GM21526 (cell line): ENCODE measurements at regions not wholly inside any gene's neighbourhood (a gene's known extent, or its start where the extent isn't known, plus 50 kb on each side); places are given as distances from the start of the nearest gene placed in this dataset.
"Not testable (repeated sequence)": the region's sequence is repeated elsewhere in the genome, so short reads cannot be mapped to it uniquely, and the experiment has no call there.

Experiments used
- ATAC-seq: cut with Tn5 transposase; IDR thresholded peaks from one replicate; pipeline ENCODE4 v1.9.1; 2021; ENCODE audit warnings: moderate library complexity; ENCODE audit not compliant: unreplicated experiment, low FRiP score

DNA sequence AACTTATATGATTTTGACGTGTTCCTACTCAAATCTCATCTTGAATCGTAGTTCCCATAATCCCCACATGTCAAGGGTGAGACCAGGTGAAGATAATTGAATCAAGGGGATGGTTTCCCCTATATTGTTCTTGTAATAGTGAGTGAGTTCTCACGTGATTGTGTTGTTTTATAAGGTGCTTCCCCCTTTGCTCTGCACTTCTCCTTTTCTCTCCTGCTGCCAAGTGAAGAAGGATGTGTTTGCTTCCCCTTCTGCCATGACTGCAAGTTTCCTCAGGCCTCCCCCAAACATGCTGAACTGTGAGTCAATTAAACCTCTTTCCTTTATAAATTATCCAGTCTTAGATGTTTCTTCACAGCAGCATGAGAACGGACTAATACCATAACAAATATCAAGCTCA, 83.2 kb downstream of the MANEA start:
- ATAC-seq = no peak

DNA sequence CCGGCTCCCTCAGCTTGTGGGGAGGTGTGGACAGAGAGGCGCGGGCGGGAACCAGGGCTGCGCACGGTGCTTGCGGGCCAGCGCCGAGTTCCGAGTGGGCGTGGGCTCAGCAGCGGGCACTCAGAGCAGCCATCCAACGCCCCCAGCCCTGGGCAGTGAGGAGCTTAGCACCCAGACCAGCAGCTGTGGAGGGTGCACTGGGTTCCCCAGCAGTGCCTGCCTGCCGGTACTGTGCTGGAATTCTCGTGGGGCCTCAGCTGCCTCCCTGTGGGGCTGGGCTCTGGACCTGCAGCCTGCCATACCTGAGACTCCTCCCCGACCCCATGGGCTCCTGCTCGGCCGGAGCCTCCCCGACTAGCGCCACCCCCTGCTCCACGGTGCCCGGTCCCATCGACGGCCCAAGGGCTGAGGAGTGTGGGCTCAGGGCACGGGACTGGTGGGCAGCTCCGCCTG, 92.7 kb downstream of the MANEA start:
- no peak for ATAC-seq

DNA sequence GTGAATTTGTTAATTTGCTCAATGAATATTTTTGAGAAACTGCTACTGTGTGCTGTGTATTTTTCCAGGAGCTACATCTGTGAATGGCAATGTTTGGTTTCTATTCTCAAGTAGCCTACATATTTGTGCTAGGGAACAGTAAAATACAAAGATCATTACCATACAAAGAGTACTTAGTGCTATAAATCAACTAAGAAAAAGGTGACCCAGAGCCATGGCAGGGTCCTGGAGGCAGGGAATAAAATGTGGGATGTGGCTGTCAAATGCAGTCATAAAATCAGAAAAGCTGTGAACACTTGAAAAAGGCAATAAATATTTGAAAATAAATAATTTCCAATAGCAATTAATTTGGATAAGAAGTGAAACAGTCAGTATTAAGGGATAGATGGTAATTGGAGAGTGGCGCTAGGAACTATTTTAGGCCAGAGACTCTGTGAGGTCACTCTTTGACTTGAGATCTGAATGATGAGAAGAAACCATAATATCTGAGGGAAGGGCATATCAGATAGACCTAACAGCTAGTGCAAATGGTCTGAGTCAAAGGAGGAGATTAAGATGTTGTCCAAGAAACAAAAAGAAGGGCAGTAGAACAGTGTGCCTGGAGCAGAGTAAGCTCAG, 98.8 kb downstream of the MANEA start:
- no peak for ATAC-seq

DNA sequence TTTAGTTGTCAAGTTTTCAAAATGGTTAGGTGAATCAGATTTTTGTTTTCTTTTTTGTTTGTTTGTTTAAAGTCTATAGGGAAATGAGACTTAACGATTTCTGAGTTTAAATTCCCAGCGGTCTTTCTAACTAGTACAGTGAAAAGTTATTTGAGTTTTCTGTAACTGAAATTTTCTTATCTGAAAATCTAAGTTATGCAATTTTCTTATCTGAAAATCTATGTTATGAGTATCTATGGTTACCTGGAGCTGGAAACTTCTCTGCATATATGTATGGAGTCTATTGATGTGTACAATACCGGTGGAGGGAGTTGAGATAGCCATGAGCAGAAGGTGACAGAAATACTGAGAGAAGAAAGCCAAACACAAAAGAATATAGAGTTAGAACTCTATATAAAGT, 102.6 kb downstream of the MANEA start:
- no peak for ATAC-seq

DNA sequence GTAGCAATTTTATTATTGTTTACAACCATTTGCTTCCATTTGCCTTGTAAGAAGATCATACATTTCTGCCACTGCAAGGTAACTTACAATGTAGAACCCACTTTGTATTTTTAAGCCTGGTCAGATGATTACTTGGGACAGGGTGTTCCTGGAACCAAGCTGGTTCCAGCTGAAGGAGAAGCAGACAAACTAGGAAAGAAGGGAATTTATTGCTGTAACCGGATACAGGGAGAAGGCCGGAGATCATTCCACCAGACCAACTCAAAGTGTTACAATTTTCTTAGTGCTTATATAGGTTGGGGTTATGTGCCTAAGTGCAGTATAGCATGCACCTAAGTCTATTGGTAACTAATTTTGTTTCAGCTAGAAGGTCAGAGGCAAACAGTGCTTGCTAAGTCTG, 104.4 kb downstream of the MANEA start:
- ATAC-seq = no peak

DNA sequence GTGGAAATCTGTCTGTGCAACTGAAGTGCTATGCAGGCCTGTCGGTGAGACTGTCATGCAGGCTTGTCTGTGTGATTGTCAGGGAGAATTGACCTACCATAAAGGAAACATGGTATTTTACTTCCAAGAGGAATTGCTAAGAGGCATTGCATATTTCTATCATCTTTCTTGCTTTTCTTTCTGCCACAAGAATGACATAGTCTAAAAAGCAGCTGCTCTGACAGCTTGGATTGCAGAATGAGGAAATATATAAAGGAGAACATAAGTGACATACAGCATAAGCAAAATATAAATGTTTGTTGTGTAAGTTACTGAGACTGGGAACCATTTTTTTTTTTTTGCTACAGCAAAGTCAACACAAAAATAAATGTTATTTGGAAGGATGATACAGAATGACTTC, 105.1 kb downstream of the MANEA start:
- no peak for ATAC-seq

DNA sequence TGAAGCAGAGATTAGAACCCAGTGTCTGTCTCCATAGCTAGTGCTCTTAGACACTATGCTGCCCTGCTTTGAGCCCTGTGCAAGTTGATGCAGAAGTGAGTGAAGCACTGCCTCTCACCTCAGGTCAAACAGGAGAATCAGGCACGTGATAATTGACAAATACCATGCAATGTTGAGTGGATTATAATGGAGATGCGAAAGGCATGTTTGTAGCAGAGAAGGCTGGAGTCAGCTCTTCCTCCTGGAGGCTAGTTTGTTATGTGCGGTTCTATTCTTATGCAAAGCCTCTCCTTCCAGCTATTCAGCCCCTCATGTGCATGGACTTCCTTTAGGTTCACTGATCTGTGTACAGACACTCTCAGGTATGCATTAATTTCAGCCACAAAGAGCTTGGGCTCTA, 108.5 kb downstream of the MANEA start:
- ATAC-seq = no peak

DNA sequence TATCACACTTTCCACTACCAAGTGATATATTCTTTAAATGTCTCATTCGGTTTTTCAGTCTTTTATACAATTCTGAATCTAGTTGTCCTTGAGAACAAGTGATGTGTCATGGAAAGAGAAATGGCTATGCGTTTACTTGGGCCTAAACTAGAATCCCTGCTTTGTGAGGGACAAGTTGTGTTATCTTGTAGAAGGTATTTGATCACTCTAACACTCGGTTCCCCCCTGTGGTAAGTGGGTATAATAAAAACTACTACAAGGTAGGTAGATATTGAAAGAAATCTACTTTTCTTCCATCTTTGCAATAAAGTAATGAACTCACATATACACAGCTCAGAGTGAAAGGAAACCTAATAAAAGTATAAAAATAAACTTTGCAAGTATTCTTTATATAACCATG, 108.9 kb downstream of the MANEA start:
- ATAC-seq = no peak

DNA sequence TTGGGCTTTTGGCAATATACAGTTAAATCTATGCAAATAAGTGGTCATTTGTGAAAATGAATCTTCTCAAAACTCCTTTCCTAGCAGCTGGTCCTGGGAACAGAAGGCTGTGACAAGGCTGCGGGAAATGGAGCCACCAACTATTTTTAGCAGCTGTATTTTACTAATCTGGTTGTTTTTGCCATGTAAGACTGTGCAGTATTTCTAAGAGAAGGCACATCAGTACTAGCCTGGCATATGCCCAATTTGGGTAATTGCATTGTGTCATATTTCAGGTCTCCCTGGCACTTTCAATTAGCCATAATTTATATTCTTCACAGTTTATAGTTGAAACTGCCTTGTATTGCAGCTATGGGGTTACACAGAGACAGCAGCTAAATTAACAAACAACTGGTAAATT, 109.6 kb downstream of the MANEA start:
- ATAC-seq = no peak

DNA sequence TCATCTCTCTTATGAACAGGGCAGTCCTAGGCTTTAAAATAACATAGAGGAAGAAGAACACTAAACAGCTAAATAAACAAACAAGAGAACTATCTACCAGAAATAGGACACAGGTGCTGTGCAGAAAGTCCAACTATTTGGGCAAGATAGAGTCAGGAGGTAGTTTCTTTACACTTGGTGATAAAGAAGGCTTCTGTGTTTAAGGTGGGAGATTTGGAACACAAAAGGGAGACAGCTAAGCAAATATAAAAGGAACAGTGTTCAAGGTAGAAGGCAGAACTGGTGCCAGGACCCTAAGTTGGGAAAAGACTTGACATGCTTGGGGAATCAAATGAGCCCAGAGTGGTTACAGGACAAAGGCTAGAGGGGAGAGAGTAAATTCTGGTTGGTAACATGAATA, 110.5 kb downstream of the MANEA start:
- ATAC-seq = no peak

DNA sequence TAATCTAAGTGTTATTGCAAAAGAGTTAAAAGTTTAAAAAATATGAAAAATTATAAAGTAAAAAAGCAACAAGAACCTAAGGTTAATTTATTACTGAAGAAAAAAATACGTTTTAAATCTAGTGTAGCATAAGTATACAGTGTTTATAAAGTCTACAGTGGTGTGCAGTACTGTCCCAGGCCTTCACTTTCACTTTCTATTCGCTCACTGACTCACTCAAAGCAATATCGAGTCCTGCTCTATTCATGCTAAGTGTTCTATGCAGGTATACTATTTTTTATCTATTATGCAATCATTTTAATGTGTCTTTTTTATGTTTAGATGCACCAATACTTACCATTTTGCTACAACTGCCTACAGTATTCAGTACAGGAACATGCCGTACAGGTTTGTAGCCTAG, 113.0 kb downstream of the MANEA start:
- ATAC-seq = peak; percentile 62

DNA sequence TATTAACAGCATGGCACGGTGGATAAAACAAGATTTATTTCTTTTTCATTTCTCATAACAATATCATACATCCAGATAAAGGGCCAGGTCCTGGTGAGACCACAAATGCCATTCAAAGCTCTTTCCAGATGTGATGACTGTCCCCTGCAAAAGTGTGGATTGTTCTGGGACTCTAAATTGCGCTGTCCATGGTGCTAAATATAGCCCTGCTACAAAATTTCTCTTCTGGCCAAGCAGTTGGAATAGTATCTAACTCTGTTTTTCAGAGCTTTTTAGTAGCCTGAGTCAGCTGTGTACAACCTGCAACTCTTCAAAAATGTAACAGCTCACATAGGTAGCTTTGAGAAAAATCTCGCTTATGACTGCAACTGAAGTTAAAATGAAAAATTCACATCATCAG, 115.8 kb downstream of the MANEA start:
- no peak for ATAC-seq

DNA sequence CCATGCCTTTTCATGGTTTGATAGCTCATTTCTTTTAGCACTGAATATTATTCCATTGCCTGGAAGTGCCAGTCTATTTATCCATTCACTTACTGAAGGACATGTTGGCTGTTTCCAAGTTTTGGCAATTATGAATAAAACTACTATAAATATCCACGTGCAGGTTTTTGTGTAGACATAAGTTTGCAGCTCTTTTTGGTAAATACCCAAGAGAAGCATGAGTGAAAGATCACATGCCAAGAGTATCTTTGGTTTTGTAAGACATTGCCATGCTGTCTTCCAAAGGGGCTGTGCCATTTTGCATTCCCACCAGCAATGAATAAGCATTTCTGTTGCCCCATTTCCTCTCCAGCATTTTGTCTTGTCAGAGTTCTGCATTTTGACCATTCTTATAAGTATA, 120.9 kb downstream of the MANEA start:
- ATAC-seq = no peak

DNA sequence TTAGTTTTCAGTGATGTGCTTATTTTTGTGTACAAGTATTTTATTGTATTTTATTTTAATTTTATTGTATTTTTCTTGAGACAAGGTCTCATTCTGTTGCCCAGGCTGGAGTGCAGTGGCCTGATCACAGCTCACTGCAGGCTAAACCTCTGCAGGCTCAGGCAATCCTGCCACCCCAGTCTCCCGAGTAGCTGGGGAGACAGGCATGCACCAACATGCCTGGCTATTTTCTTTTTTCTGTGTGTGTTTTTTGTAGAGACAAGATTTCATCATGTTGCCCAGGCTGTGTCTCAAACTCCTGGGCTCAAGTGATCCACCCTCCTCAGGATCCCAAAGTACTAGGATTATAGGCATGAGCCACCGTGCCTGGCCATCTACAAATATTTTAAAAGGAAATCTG, 146.3 kb downstream of the MANEA start:
- no peak for ATAC-seq

DNA sequence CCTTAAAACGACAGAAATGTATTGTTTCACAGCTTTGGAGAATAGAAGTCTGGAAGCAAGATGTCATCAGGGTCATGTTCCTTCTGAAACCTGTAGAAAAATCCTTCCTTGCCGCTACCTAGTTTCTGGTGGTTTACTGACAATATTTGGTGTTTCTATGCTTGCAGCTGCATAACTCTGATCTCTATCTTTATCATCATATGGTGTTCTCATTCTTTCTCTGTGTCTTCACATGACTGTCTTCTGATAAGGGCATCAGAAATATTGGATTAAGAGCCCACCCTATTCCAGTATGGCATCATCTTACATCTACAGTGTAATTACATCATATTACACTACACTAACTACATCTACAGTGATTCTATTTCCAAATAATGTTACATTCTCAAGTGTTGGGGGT, 148.0 kb downstream of the MANEA start:
- ATAC-seq = no peak

DNA sequence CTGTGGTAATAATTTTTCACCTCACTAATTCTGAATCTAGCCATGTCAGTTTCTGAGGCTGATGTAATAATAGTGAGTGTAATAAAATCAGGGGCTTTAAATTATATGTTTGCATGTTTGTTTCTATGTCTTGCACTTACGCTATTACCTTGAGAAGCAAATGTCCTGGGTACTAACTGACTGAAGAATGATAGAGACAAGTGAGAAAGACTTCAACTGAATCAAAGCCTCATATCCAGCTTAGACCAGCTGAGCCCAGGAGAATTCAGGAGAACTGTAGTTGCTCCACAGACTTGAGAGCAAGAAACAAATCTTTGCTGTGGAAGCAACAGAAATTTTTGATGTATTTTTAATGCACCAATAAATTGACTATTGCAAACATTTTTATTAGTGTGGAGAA, 162.8 kb downstream of the MANEA start:
- ATAC-seq = no peak

DNA sequence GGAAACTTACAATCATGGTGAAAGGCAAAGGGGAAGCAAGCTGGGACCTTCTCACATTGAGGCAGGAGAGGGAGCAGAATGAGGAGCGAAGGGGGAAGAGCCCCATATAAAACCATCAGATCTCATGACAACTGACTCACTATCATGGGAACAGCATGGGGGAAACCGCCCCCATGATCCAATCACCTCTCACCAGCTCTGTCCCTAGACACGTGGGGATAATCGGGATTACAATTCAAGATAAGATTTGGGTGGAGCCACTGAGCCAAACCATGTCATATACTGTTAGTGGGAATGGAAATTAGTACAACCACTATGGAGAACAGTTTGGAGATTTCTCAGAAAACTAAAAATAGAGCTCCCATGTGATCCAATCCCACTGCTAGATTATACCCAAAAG, 163.7 kb downstream of the MANEA start:
- ATAC-seq = no peak

DNA sequence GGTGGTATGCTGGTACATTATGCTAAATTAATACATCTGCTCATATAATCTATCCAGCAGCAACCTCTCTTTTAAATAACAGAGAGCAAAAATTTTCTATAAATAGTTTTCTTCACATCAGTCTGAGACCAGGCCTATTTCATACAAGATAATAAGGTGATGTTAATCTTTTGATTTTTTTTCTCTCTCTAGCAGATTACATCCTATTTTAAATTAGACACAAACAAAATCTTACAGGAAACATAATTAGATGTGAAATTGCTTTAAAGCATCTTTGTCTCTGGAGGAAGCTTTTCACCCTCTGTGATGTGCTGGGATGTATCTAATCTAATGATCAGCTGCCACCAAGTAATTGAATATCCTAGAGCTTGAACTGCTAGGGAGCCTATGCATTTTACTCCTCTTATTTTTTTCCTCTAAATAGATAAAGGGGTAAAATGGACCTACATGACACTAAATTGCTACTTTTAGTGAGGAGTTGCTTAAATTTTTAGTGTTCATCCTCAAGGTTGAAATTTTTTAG, 165.5 kb downstream of the MANEA start:
- no peak for ATAC-seq

DNA sequence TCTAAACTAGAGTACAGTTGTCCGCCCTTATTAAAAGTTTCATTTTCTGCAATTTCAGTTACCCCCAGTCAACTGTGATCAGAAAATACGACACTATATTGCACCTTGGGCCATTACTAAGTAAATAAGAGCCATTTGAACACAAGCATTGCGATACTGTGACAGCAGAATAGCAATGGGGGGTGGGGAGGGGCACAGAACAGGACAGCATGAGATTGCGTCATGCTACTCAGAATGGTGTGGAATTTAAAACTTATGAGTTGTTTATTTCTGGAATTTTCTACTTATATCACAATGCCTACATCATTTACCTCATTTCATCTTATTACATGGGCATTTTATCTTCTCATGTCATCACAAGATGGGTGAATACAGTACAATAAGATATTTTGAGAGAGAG, 166.3 kb downstream of the MANEA start:
- no peak for ATAC-seq

DNA sequence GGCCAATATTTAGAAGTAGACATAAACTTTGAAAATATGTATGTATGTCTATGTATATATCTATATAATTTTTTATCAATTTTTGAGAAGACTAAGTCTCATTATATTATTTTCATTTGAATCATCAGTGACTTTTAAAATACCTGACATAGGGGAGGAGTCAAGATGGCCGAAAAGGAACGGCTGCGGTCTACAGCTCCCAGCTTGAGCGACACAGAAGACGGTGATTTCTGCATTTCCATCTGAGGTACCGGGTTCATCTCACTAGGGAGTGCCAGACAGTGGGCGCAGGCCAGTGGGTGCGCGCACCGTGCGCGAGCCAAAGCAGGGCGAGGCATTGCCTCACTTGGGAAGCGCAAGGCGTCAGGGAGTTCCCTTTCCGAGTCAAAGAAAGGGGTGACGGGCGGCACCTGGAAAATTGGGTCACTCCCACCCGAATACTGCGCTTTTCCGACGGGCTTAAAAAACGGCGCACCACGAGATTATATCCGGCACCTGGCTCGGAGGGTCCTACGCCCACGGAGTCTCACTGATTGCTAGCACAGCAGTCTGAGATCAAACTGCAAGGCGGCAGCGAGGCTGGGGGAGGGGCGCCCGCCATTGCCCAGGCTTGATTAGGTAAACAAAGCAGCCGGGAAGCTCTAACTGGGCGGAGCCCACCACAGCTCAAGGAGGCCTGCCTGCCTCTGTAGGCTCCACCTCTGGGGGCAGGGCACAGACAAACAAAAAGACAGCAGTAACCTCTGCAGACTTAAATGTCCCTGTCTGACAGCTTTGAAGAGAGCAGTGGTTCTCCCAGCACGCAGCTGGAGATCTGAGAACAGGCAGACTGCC, 181.1 kb downstream of the MANEA start:
- not testable (repeated sequence) for ATAC-seq

DNA sequence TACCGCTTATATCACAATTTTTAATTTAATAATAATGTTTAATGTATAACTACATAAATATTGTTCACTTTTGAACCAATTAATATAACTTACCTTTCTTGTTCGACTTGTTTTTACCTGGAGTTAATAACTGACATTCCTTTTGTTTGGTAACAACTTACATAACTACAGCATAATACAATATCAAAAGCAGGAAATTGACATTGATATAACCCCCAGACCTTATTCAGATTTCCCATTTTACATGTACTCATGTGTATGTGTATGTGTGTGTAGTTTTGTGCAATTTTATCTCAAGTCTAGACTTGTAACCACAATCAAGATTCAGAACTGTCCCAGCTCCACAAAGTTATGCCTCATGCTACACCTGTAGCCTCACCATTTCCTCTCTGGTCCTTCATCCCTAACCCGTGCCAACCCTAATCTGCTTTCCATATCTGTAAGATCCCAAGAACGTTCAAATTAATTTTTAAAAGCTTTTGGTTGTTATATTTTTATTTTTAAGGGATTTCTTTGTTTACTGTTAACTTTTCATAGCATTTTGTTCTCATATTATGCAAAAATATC, 190.6 kb downstream of the MANEA start:
- no peak for ATAC-seq

DNA sequence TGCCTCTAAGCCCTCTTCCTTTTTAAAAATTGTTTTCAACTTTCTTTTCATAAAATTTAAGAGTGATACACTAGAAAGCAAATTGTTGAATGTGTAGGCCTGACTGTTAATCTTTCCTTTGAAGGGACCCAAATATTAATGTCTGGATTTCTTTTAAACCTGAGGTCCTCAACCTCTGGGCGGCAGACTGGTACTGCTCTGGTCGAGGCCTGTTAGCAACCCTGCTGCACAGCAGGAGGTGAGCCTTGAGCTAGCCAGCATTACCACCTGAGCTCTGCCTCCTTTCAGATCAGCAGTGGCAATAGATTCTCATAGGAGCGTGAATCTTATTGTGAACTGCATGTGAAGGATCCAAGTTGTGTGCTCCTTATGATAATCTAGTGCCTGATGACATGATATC, 191.2 kb downstream of the MANEA start:
- no peak for ATAC-seq
